Endothelial cell of umbilical vein (primary cell): ENCODE measurements at regions not wholly inside any gene's neighbourhood (a gene's known extent, or its start where the extent isn't known, plus 50 kb on each side); places are given as distances from the start of the nearest gene placed in this dataset.

ENCODE experiments used
- BruUV-seq: library from RNA; stranded (reverse); fragments of 400-500 nt; replicated peaks from 2 replicates; lab custom pipeline; 2021; lab: Mats Ljungman, UMichigan
- CTCF ChIA-PET: fragments of 300-600, 350-600 bp; sonication (Branson Sonifier 250); formaldehyde crosslinking; loops from one replicate; lab custom pipeline; 2021; ENCODE audit warnings: antibody characterized with exemption, inconsistent platforms; lab: Charles Lee
- POLR2A ChIA-PET: fragments of 300-600, 350-600 bp; sonication (Branson Sonifier 250); formaldehyde crosslinking; loops from one replicate; lab custom pipeline; 2021; ENCODE audit warnings: antibody characterized with exemption, inconsistent platforms; lab: Charles Lee
- DNase-seq: peaks from one replicate; pipeline ENCODE4 v3.0.0-alpha.2; 2011; ENCODE audit warnings: low read depth, low spot score
- FAIRE-seq: peaks from 2 replicates; lab custom pipeline; 2011; peaks lifted over from hg19 to GRCh38; lab: Jason Lieb, UNC
- H2AFZ ChIP-seq: 2 replicates; pipeline ENCODE4 v1.6.0; 2012; ENCODE audit warnings: low read depth, low read length, control low read depth, inconsistent platforms
- H3K27ac ChIP-seq: 2 replicates; pipeline ENCODE4 v1.5.1; 2011; ENCODE audit warnings: low read depth, mild to moderate bottlenecking, control low read depth, low read length, moderate library complexity; ENCODE audit not compliant: insufficient read depth
- H3K27me3 ChIP-seq, 2 experiments: 2 replicates each; pipeline versions ENCODE4 v1.6.0 to v1.6.1; 2011; ENCODE audit warnings: low read length in 2 of 2, mixed read lengths in 1 of 2; ENCODE audit not compliant: control insufficient read depth in 2 of 2, insufficient read depth in 2 of 2
- H3K36me3 ChIP-seq, 2 experiments: 2 replicates in 1 of 2; 3 replicates in 1 of 2; pipeline ENCODE4 v1.5.1; 2011; ENCODE audit warnings: low read length in 2 of 2, mild to moderate bottlenecking in 1 of 2, moderate library complexity in 1 of 2; ENCODE audit not compliant: control insufficient read depth in 2 of 2, insufficient read depth in 2 of 2; ENCODE audit errors: extremely low read depth in 1 of 2
- H3K4me1 ChIP-seq: 3 replicates; pipeline ENCODE4 v1.5.1; 2011; ENCODE audit warnings: mild to moderate bottlenecking, low read length; ENCODE audit not compliant: control insufficient read depth, insufficient read depth; ENCODE audit errors: extremely low read depth
- H3K4me2 ChIP-seq: 2 replicates; pipeline ENCODE4 v1.6.1; 2011; ENCODE audit warnings: low read length, control low read depth, mixed read lengths; ENCODE audit not compliant: insufficient read depth
- H3K4me3 ChIP-seq, 3 experiments: fragments of 200-600 bp in 1 of 3; sonication (generic), shearing (Covaris generic) in 1 of 3; replicated peaks in 1 of 3; 2 replicates each; pipeline ENCODE4 v1.5.1; 2011 to 2016; ENCODE audit warnings: control low read depth in 3 of 3, low read length in 3 of 3, mild to moderate bottlenecking in 2 of 3, inconsistent platforms in 1 of 3, low read depth in 1 of 3, moderate library complexity in 1 of 3; ENCODE audit not compliant: insufficient read depth in 1 of 3
- H3K79me2 ChIP-seq: 2 replicates; pipeline ENCODE4 v1.6.0; 2012; ENCODE audit warnings: low read length, inconsistent platforms; ENCODE audit not compliant: control insufficient read depth, insufficient read depth
- H3K9ac ChIP-seq: replicated peaks from 2 replicates; pipeline ENCODE3; 2011; ENCODE audit warnings: low read length, control low read depth; ENCODE audit not compliant: insufficient read depth; ENCODE audit errors: extremely low read depth
- H3K9me1 ChIP-seq: replicated peaks from 3 replicates; pipeline ENCODE4 v1.6.0; 2011; ENCODE audit warnings: mild to moderate bottlenecking, low read length; ENCODE audit not compliant: control insufficient read depth, insufficient read depth; ENCODE audit errors: extremely low read depth
- H3K9me3 ChIP-seq: replicated peaks from 2 replicates; pipeline ENCODE4 v1.5.1; 2012; ENCODE audit warnings: low read length, inconsistent platforms; ENCODE audit not compliant: control insufficient read depth, insufficient read depth
- H4K20me1 ChIP-seq: replicated peaks from 2 replicates; pipeline ENCODE3; 2011; ENCODE audit warnings: mild to moderate bottlenecking, low read length; ENCODE audit not compliant: control insufficient read depth, insufficient read depth; ENCODE audit errors: extremely low read depth
- EZH2 ChIP-seq: IDR thresholded peaks from 2 replicates; pipeline ENCODE4 v1.6.1; 2012; ENCODE audit warnings: borderline replicate concordance, low read depth, mild to moderate bottlenecking, moderate library complexity, low read length, inconsistent platforms; ENCODE audit not compliant: severe bottlenecking
- FOS ChIP-seq: IDR thresholded peaks from 2 replicates; pipeline ENCODE4 v1.6.1; 2011; ENCODE audit warnings: mild to moderate bottlenecking, low read length, moderate library complexity, borderline replicate concordance; ENCODE audit not compliant: insufficient read depth
- GATA2 ChIP-seq: IDR thresholded peaks from 2 replicates; pipeline ENCODE4 v1.7.0; 2011; ENCODE audit warnings: low read depth, mild to moderate bottlenecking, moderate library complexity, mixed read lengths, low read length; ENCODE audit not compliant: insufficient read length, insufficient read depth
- JUN ChIP-seq: IDR thresholded peaks from 2 replicates; pipeline ENCODE4 v1.6.1; 2011; ENCODE audit warnings: borderline replicate concordance, low read depth; ENCODE audit not compliant: insufficient read length, insufficient read depth
- MAX ChIP-seq: IDR thresholded peaks from 2 replicates; pipeline ENCODE4 v1.6.1; 2011; ENCODE audit not compliant: insufficient read depth, insufficient read length
- MYC ChIP-seq: IDR thresholded peaks from one replicate; pipeline ENCODE4 v1.6.1; 2011; ENCODE audit warnings: mild to moderate bottlenecking, low read depth, low read length
- POLR2A ChIP-seq: IDR thresholded peaks from 2 replicates; pipeline ENCODE4 v1.6.1; 2012; ENCODE audit warnings: low read depth, mild to moderate bottlenecking, control low read depth, low read length
- POLR2AphosphoS5 ChIP-seq: IDR thresholded peaks from 2 replicates; pipeline ENCODE4 v1.6.1; 2012; ENCODE audit warnings: low read depth, mild to moderate bottlenecking, control low read depth, low read length, moderate library complexity; ENCODE audit not compliant: insufficient read depth
- dilution Hi-C: fragments of 300-500 bp; cut with MboI; formaldehyde crosslinking; loops from one replicate; pipeline ENCODE4 v1.15.0; 2019; ENCODE audit warnings: low sequenced_read_pairs; ENCODE audit not compliant: extremely low pct_ligation_motif_present
- intact Hi-C: fragments of 100-400 bp; cut with micrococcal nuclease; formaldehyde crosslinking; loops from one replicate; pipeline ENCODE4 v1.10.0; 2022
- TF ChIP-seq, protein P1 (sequence below), 2 donors: IDR thresholded peaks; 1 replicate in 1 of 2; 2 replicates in 1 of 2; pipeline ENCODE4 v1.5.1; 2011; ENCODE audit warnings: low read length in 2 of 2, mild to moderate bottlenecking in 2 of 2, moderate library complexity in 2 of 2, control low read depth in 1 of 2, inconsistent platforms in 1 of 2, low read depth in 1 of 2; ENCODE audit not compliant: insufficient read depth in 1 of 2; ENCODE audit errors: extremely low read depth in 1 of 2

DNA sequence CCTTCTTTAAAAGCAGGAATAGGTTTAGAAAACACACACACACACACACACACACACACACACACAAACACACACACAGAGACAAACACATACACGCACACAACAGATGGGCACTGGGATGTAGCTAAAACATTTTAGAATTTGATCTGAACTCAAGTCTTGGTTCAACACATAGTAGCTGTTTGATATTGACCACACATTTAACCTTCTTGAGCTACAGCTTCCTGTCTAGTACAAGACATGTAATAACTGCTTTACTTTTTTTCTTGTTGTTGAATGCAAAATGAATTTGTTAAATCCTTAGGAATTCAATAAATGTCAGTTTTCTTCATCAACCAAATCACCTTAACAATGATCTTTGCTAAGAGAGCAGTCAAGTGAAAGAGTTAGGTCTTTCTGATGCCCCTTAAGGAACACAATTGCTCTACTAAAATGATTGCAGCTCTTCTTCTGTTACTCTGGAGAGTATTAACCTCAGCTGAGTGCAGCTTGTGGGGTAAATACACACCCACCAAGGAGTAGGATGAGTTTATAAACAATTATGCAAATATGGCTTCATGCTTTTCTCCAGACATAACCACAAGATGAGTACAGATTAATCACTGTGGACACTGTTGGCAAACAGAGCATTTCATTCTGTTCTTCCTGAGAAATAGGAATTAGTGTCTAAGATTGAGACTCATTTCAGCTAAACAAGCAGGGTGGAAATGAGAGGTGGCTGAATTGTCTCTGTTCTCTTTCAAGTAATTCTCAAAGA lies 302.9 kb upstream of the PAPPA start:
- dilution Hi-C loops = no loop called here

More for the DNA sequence above, 302.9 kb upstream of the PAPPA start:
- H3K4me1 ChIP-seq = no peaks in the 10 kb centered on the region
- H3K36me3 ChIP-seq = no peaks in the 10 kb centered on the region
- H3K4me3 ChIP-seq = no peak overlapping the region
- no peak overlapping the region for H2AFZ ChIP-seq
- BruUV-seq = no TSS peak
- TF ChIP-seq MAX (no peak), GATA2 (no peak), JUN (no peak), FOS (no peak), EZH2 (no peak), MYC (no peak), POLR2AphosphoS5 (no peak), POLR2A (no peak)
- TF ChIP-seq, protein P1, sequence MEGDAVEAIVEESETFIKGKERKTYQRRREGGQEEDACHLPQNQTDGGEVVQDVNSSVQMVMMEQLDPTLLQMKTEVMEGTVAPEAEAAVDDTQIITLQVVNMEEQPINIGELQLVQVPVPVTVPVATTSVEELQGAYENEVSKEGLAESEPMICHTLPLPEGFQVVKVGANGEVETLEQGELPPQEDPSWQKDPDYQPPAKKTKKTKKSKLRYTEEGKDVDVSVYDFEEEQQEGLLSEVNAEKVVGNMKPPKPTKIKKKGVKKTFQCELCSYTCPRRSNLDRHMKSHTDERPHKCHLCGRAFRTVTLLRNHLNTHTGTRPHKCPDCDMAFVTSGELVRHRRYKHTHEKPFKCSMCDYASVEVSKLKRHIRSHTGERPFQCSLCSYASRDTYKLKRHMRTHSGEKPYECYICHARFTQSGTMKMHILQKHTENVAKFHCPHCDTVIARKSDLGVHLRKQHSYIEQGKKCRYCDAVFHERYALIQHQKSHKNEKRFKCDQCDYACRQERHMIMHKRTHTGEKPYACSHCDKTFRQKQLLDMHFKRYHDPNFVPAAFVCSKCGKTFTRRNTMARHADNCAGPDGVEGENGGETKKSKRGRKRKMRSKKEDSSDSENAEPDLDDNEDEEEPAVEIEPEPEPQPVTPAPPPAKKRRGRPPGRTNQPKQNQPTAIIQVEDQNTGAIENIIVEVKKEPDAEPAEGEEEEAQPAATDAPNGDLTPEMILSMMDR (IDR thresholded peaks at IDR 0.05; ENCODE audit: extremely low read depth in 1 of 2, insufficient read depth in 1 of 2, low read depth in 1 of 2, low read length in 2 of 2) = no peak
- H3K79me2 ChIP-seq = no peaks in the 10 kb centered on the region
- H3K4me2 ChIP-seq = no peak overlapping the region
- POLR2A ChIA-PET = no interaction called here
- intact Hi-C loops = no loop called here
- no peaks in the 10 kb centered on the region for H4K20me1 ChIP-seq
- FAIRE-seq = no peak
- H3K27ac ChIP-seq = no peak overlapping the region
- no peak for DNase-seq
- CTCF ChIA-PET = no interaction called here
- no peaks in the 10 kb centered on the region for H3K9me3 ChIP-seq
- no peaks in the 10 kb centered on the region for H3K27me3 ChIP-seq
- no peak overlapping the region for H3K9ac ChIP-seq
- no peaks in the 10 kb centered on the region for H3K9me1 ChIP-seq
